Hippocampal formation (tissue), 2 donors: ENCODE measurements at regions not wholly inside any gene's neighbourhood (a gene's known extent, or its start where the extent isn't known, plus 50 kb on each side); places are given as distances from the start of the nearest gene placed in this dataset.
"Not testable (repeated sequence)": the region's sequence is repeated elsewhere in the genome, so short reads cannot be mapped to it uniquely, and the experiment has no call there.

Experiments used
- DNase-seq, 2 donors: peaks; one replicate each; lab custom pipeline; 2025; lab: John Stamatoyannopoulos, UW

DNA sequence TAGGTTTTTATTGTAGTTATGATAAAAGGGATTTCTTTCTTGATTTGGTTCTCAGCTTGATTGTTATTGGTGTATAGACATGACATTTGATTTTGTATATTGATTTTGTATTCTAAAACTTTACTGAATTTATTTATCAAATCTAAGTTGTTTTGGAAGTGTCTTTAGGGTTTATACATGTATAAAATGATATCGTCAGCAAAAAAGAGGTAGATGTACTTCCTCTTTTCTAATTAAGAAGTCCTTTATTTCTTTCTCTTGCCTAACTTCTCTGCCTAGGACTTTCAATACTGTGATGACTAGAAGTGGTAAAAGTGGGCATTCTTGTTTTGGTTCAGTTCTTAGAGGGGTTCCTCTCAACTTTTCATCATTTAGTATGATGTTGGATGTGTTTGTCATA is 487.3 kb upstream of the KIF2B start:
- DNase-seq = no peak

DNA sequence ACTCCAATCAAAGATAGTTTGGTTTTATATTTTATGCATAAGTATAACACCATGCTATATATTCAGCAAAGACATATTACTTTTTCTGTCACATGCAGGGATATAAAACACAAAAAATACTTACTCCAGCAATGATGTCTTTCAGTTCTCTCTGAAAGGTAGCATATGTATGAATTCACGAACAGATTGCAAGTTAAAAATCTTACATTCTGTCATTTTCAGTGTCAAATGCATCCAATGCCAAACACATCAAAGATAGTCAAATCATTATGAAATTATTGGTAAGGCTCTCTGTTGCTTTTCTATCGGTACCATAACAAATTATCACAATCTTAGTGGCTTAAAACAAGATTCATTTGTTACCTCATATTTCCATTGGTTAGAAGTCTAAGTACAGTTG is 492.0 kb upstream of the KIF2B start:
- no peak for DNase-seq

DNA sequence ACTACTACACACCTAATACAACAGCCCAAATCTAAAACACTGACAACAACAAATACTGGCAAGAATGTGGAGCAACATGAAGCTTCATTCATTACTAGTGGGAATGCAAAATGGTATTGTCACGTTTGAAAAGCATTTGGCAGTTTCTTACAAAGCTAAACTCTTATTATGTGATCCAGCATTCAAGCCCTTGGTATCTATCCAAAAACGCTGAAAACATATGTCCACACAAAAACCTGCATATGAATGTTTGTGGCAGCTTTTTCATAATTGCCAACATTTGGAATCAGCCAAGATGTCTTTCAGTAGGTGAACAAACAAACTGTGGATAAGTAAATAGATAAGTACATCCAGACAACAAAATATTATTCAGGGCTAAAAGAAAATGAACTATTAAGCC is 501.1 kb upstream of the KIF2B start:
- no peak for DNase-seq

DNA sequence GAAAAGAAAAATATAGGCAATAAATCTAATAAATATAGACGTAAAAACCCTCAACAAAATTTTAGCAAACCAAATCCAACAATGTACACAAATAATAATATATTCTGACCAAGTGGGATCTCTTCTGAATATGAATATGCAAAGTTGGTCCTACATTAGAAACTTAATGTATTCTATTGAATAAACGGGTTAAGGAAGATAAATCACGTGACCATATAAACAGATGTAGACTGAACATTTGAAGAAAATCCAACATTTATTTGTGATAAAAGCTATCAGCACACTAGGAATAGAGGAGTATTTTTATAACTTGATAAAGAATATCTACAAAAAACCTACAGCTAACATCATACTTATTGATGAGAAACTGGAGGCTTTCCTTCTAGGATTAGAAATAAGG is 502.8 kb upstream of the KIF2B start:
- DNase-seq = no peak

DNA sequence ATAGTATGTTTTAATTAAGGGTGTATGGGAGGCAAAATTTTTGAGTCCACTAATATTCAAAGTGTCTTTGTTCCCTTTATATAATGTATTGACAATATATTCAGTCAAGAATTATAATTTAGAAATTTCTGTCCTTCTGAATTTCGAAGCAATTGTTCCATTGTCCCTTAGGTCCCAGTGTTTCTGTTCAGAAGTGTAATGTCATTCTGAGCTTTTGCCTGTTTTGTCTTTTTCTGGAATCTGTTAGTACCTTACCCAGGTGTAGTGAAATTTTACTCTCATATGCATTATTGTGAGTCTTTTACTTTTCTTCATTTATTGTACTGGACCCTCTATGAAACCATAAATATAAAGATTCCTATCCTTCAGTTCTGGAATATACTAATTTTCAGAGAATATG is 505.7 kb upstream of the KIF2B start:
- no peak for DNase-seq

DNA sequence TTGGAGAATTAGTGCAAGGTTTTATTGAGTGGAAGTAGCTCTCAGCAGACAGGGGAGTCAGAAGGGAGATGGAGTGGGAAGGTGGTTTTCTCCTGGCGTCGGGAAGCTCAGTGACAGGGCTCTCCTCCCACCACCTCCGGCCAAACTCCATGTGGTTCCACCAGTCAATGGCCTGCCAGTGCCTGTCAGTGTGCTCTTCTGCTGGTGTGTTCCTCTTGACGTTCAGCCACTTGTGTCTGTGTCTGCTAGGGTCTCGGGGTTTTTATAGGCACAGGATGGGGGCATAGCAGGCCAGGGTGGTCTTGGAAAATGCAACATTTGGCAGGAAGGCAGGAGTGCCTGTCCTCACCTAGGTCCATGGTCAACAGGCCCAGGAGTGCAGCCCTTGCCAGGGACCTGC is 506.7 kb upstream of the KIF2B start:
- DNase-seq = no peak

DNA sequence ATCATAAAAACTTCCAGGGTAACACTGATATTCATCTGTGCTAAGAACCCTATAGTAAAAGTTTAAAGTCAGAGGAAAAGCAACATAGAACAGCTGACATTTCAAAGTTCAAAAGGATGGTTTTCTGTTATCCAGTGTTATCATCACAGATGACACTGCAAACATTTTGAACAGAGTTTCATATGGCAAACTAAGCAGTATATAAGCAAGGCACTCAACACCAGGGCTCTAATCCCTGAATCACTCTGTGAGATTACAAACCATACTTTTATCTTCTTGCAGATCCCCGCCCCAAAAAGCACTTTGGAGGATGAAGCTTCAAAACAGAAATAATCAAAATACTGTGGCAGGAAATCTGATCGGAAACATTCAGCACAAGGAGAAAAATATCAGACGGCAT is 508.2 kb upstream of the KIF2B start:
- DNase-seq = no peak

DNA sequence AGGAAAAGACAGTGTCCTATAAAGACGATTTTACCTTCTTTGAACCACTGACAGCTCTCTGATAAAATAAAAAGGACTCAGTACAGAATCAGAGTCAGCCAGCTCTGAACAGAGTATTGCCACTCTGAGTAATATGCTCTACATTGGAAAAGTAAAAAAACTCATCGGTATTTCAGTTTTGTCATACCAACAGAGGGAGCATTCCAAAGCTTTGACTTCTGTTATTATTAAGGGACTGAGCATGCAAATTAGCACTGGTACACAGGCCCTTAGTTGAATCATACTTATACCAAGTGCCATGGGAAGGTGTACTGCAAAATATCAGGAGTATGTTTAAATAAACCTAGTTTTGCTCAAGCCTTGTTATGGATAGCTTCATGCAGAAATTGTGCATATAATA is 509.0 kb upstream of the KIF2B start:
- no peak for DNase-seq

DNA sequence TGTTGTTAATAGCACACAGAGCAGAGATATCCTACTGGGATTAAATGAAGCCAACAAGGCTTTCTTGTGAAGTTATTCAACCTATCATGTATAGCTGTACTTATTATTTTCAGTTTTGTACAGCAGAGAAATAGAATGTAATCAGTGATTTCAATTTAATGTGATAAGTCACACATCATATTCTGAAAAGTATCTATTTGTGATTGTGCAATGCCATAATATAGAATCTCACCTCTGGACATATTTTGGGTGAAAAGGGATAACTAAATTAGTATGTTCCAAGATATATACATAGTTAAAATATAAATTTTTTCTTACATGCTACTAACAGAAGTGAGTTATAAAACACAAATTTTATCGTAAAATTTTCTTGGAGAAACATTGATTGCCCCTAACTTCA is 544.3 kb upstream of the KIF2B start:
- DNase-seq = no peak

DNA sequence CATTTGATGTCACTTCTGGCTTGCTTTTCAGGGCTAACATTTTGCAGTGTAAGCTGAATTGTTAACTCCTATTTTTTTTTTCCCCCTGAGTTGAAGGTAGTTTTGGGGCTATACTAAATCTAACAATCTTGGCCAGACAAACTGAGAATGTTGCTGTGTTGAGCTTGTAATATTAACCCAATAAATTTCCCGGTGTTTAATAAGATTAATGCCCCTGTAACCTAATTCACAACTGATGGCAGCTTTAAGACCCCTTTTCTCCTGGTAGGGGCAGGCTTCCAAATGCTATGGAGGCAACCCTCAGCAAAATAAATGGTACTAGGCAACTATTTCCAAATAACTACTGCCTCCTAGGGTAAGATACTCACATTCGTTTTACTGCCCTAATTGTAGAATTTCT is 549.6 kb upstream of the KIF2B start:
- DNase-seq = no peak

DNA sequence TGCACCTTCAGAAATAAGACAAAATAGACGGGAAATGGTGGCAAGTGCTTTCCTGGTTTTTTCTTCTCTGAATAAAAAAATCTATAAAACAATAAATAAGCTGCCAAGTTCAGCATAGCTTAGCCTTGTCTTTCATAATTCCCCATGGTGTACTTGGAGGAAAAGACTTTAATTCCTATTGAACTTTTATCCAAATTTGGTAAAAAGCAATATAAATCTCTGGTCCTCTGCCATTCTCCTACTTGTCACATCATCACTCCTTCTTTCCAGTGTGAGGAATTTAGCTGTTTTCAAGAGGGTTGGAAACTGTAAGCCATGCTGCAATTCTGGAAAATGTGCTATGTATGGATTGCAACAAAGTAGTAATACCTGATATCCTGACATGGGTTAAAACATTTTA is 551.8 kb upstream of the KIF2B start:
- no peak for DNase-seq

DNA sequence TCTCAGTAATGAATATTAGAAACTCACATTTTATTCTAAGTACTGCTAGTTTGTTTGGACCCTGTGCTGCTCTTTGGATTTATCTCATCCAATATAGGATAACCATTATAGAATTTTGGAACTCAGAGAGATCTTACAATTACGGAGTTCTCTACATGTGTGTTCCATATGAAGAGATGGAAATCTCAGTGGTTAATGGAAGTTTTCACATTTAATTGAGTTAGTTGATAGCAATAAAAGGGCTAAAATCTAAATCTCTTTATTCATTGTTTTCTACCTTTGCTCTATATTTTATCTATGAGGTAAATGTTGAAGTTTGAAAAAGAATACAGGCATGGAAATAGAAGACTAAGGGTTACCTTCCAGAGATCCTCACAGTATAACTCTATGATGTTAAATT is 558.0 kb upstream of the KIF2B start:
- DNase-seq = no peak

DNA sequence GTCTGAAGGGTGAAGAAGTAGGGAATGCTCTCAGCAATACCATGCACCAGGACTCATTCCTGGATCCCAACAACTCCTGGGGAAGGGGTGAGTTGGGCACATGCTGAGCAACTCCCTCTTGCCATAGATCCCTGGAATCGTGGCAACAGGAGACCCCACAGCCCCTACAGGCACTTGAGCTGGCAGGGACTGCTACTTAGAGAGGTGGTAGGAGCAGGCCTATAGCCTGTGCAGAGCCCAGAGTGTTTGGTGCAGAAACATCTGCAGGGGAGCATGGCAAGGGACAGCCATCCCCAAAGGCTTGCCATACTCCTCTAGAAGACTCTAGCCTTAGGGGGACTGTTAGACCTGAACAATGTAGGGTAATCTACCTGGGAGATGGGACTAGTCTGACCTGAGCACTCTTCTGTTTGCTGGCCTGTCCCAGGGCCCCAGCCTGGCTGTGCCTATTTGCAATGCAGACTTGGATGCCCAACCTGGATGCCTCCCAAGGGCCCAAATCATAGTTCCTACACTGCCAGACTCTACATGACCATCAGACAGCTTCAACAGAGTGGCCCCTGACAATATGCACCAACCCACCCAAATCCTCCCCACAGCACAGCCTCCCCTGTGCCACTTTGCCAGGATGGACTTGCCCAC is 568.6 kb upstream of the KIF2B start:
- DNase-seq = no peak

DNA sequence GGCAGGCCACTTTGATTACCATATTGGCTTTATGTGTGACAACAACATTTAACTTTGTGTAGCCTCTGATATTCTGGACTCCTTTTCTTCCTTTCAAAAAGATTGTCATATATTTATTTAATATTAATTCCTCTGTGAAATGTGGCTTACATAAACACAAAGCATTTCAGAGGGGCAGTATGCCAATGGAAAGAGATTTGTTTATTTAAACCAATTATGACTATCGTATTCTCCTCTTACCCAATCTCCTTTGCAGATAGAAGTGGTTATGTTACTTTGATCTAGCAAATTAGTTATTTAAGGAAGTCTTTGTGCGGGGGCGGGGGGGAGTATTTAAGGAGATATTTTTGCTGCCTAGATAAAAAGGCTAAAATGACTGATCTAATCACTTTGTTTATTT is 573.7 kb upstream of the KIF2B start:
- no peak for DNase-seq

DNA sequence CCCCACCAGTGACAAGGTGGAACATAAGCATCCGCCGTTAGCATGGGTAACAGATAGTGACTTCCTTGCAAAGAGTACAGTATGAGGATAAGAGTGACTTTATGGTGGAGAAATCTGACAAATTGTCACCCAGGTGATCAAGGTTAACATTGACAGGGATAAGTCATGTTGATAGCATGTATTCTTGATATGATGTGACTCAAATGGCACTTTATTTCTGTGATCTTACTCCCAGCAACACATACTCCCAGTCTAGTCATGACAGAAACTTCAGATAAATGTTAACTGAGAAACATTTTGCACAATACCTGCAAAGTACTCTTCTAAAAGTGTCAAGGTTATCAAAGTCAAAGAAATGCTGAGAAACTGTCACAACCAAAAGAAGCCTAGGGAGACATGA is 588.6 kb upstream of the KIF2B start:
- no peak for DNase-seq

DNA sequence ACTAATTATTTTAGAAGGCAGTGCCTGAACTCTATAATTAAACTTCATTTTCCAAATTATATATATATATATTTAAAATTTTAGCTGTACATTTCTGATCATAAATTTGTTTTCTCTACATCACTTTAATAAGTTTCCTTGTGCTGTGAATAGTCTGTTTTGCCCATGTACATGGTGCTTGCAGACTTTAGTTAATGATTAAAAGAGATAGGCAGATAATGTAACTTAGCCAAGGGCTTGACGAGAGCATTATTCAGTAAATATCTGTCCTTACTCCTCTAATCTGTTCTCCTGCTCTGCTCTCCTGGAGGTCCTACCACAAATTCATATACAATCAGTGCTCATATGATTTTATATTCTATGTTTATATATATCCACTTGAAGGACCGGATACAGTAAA is 595.2 kb upstream of the KIF2B start:
- DNase-seq = no peak

DNA sequence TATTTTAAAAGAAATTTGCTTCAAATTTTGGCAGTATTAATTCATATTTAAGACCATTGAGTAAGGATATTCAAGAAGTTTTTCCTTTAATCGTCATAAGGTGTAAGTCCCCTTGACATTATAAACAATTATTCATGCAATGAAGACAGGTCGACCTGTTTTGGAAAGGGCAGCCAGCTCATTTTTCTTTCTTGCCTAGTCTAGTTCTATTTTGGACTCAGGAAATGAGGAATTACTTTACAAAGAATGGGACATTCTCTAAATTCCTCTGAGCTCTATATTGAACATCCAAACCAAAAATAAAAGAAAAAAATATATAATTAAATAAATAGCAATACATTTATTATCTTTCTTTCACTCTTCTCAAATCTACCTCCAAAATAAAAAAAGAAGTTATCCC is 595.6 kb upstream of the KIF2B start:
- no peak for DNase-seq

DNA sequence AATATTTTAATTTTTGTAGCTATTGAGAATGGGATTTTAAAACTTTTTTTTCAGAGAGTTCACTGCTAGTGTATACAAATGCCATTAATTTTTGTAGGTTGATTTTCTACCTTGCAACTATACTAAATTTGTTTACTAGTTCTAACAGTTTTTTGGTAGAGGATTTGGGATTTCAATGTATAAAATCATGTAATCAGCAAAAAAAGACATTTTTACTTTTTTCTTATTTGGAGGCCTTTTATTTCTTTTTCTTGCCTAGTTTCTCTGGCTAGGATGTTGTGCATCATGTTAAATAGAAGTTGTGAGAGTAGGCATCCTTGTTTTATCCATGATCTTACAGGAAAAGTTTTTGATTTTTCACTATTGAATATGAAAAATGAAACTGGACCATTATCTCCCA is 602.9 kb upstream of the KIF2B start:
- no peak for DNase-seq

DNA sequence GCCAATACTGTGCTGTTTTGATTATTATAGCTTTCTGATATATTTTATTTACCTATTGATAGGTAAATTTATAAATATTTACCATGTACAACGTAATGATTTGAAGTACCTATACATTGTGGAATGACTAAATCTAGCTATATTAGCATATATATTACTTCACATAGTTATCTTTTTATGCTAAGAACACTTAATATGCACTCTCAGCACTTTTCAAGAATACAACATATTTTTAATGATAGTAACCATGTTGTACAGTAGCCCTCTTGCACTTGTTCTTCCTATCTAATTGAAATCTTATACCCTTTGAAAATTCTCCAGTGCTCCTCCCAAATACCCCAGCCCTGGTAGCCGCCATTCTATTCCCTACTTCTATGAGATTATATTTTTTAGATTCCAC is 604.0 kb upstream of the KIF2B start:
- no peak for DNase-seq

DNA sequence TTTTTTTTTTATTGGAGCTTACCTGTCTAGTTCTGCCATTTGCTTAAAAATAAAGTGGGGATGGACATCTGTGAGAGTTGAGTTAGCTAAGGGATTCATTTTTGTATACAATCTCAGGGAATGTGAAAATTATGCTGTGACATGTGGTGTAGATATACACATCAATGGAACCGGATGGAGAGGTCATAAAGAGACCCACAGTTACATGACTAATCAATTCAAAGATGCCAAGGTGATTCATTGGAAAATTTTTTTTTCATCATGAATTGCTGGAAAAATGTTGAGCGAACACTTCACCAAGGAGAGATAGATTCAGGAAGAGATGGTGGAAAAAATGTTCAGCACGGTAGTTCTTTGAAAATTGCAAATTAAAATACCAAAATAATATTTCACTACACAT is 605.4 kb upstream of the KIF2B start:
- no peak for DNase-seq

DNA sequence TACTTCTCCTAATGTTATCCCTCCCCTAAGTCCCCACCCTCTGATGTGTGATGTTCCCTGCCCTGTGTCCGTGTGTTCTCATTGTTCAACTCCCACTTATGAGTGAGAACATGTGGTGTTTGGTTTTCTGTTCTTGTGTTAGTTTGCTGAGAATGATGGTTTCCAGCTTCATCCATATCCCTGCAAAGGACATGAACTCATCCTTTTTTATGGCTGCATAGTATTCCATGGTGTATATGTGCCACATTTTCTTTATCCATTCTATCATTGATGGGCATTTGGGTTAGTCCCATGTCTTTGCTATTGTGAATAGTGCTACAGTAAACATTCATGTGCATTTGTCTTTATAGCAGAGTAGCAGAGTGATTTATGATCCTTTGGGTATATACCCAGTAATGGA is 613.8 kb upstream of the KIF2B start:
- DNase-seq = not testable (repeated sequence)

DNA sequence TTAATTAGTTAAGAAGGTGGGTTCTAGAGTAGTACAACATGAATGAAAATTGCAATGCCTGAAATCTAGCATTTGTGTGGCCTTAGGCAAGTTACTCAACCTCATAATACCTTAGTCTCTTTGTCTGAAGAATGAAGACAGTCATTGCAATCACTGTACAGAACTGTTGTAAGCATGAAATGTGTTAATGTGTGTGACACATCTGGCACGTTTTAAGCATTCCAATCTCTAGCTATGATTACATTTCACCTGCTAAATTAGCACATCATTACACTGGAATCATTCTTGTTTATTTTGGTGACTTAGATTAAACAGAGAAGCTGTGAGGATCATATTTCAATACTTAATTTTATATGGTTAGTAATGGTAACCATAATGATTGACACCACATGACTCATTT is 629.7 kb upstream of the KIF2B start:
- DNase-seq = no peak

DNA sequence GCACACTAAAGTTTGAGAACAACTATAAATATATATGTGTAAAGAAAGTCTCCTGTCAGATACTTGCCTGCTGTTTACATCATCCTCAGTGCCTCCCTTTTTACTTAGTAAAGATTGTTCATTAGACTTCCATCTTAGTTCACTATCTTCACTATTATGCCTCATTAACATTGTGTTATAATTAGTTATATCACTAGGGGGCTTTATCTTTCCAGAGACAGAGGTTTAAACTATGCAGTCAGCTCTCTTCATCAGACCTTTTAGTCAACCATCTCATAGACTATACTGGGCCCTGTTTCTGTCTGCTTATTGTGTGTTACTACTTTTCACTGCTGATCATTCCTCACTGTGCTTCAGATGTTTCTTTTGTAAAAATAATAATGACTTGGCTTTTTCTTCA is 630.8 kb upstream of the KIF2B start:
- no peak for DNase-seq

DNA sequence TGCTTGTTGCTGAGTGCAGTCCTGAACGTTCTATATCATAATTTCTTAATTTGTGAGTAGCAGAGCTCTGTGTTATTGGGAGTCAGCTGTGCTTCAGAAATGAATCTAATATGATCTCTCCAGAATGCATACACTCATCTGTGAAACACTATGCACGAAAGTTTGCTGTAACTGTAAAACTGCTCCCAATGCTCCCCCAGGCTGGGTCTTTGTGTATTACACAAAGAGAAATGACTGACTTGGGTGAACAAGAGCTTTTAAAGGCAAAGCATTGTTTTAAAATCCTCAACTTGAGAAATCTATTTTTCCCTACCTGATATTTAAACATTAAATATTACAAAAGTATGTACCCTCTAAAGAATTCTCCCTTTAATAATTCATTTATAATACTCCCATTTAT is 636.7 kb upstream of the KIF2B start:
- DNase-seq = no peak

DNA sequence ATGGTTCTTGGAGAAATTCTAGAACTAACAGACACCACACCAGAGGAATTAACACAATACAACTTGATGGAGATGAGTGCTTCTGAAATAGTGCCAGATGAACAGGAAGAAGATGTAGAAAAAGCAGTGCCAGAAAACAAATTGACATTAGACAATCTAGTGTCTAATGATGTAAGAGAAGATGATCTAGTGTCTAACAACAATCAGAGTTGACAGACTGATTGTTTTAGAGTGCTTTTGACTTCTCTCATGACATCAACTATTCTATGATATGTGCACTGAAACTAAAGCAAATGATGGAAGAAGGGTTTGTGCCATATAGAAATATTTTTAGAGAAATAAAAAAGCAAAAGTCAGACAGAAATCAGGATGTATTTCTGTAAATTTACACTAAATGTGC is 646.1 kb upstream of the KIF2B start:
- no peak for DNase-seq
